Adrenal gland (tissue), 9 donors: ENCODE measurements at regions not wholly inside any gene's neighbourhood (a gene's known extent, or its start where the extent isn't known, plus 50 kb on each side); places are given as distances from the start of the nearest gene placed in this dataset.

Experiments used
- DNase-seq, 7 donors: peaks; one replicate each; pipeline ENCODE4 v3.0.0-alpha.2; 2019 to 2020
- H3K27ac ChIP-seq, 5 donors: fragments of 200-600 bp; sonication (generic) in 4 of 5; 1 replicate in 3 of 5; 2 replicates in 2 of 5; pipeline versions ENCODE4 v1.5.1 to v1.8.0; 2016 to 2020; ENCODE audit warnings: mild to moderate bottlenecking in 1 of 5
- H3K27me3 ChIP-seq: fragments of 200-600 bp; 2 replicates; pipeline ENCODE4 v1.8.0; 2021
- H3K36me3 ChIP-seq, 2 donors: fragments of 200-600 bp; replicated peaks in 1 of 2; 1 replicate in 1 of 2; 2 replicates in 1 of 2; pipeline versions ENCODE4 v1.5.1 to v1.8.0; 2018 to 2022
- H3K4me1 ChIP-seq, 2 donors: fragments of 200-600 bp; replicated peaks in 1 of 2; 1 replicate in 1 of 2; 2 replicates in 1 of 2; pipeline versions ENCODE4 v1.5.1 to v1.8.0; 2018 to 2021
- H3K4me3 ChIP-seq, 4 donors: fragments of 200-600 bp; sonication (generic) in 3 of 4; one replicate each; pipeline ENCODE4 v1.5.1; 2016 to 2018
- H3K9me3 ChIP-seq, 3 donors: fragments of 200-600 bp; sonication (generic) in 1 of 3; replicated peaks in 1 of 3; 1 replicate in 2 of 3; 2 replicates in 1 of 3; pipeline versions ENCODE4 v1.5.1 to v1.8.0; 2016 to 2021
- POLR2A ChIP-seq, 2 donors: fragments of 450-650 bp; IDR thresholded peaks; one replicate each; pipeline ENCODE4 v1.6.1; 2017; ENCODE audit warnings: antibody characterized with exemption in 2 of 2, mild to moderate bottlenecking in 2 of 2, moderate library complexity in 1 of 2
- WGBS, 4 donors: extraction: QIAGEN DNeasy Blood & Tissue Kit in 2 of 4; methylation state at CpG; one replicate each; pipeline versions ENCODE4 v1.1.5 to v1.1.7; 2013 to 2017; 5-methylcytosine and 5-hydroxymethylcytosine counted together
- intact Hi-C, 2 donors: fragments of 100-400 bp; cut with DNase I; formaldehyde crosslinking; loops; one replicate each; pipeline versions ENCODE4 v1.14.1 to v1.15.0; 2022 to 2023
- TF ChIP-seq, protein P1 (sequence below), 6 experiments: fragments of 450-650 bp in 4 of 6; fragments of 200-600 bp in 2 of 6; sonication (generic) in 1 of 6; IDR thresholded peaks; 1 replicate in 5 of 6; 2 replicates in 1 of 6; pipeline versions ENCODE4 v1.5.1 to v1.8.0; 2016 to 2021; ENCODE audit warnings: antibody characterized with exemption in 6 of 6, mild to moderate bottlenecking in 2 of 6, moderate library complexity in 1 of 6
- donor health status: healthy with polysubstance abuse.
- donor health status: Bipolar disorder and iron deficiency.
- donor health status: DM: yes; HTN: yes; CAD: no.
- donor health status: DM: no; HTN: no; CAD: no.
- donor health status: DM: no; HTN: no; CAD: no.

DNA sequence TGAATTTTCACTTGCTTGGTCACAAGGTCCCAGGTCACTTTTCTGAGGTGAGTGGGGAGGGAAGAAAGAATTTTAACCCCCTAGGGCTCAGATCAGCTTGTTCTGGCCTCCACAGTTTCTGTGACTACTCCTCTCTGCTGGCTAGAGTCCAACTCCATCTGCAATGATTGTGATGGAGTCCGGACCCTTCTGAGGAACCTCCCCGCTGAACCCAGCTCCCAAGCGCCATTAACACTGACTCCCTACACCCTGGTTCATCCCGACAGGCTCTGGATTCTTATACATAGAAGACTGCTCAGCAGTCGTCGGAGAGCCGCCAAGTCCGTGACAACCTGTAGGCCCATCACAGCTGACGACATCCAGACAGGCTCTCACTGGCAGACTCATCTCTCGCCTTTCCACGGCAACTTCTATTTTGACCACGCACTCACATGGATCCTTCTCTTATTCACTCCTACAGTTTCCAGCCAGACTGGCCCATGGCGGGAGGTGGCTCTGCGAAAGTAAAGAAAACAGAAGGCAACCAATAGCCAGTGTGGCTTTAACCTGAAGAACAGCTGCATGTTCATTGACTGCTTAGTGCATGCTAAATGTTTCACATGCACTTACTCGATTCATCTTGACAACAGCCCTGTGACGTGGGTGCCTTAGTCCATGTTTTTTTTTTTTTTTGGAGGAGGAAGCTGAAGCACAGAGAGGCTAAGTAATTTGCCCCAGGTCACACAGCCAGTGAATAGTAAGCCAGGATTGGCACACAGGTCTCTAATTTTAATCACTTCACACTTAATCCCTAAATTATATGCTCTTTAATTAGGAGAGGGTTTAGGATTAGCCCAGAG is 68.0 kb upstream of the PRDM11 start:
- DNase-seq, result no peak
- Histone ChIP-seq H3K9me3 (no peaks in the 10 kb centered on the region), H3K27me3 (no peaks in the 10 kb centered on the region), H3K36me3 (no peaks in the 10 kb centered on the region), H3K4me3 (no peak overlapping the region), H3K27ac (no peak overlapping the region), H3K4me1 (peaks cover 0 to 4% of the 10 kb centered on the region in 2 donors)
- TF ChIP-seq, protein P1, sequence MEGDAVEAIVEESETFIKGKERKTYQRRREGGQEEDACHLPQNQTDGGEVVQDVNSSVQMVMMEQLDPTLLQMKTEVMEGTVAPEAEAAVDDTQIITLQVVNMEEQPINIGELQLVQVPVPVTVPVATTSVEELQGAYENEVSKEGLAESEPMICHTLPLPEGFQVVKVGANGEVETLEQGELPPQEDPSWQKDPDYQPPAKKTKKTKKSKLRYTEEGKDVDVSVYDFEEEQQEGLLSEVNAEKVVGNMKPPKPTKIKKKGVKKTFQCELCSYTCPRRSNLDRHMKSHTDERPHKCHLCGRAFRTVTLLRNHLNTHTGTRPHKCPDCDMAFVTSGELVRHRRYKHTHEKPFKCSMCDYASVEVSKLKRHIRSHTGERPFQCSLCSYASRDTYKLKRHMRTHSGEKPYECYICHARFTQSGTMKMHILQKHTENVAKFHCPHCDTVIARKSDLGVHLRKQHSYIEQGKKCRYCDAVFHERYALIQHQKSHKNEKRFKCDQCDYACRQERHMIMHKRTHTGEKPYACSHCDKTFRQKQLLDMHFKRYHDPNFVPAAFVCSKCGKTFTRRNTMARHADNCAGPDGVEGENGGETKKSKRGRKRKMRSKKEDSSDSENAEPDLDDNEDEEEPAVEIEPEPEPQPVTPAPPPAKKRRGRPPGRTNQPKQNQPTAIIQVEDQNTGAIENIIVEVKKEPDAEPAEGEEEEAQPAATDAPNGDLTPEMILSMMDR (IDR thresholded peaks at IDR 0.05), result no peak
- no peak for TF ChIP-seq POLR2A (IDR thresholded peaks at IDR 0.05)
- intact Hi-C loops, result no loop called here
- 65 to 82% (median 75%) methylated on average over 11 to 16 of the region's 16 CpGs for WGBS, 4 donors

DNA sequence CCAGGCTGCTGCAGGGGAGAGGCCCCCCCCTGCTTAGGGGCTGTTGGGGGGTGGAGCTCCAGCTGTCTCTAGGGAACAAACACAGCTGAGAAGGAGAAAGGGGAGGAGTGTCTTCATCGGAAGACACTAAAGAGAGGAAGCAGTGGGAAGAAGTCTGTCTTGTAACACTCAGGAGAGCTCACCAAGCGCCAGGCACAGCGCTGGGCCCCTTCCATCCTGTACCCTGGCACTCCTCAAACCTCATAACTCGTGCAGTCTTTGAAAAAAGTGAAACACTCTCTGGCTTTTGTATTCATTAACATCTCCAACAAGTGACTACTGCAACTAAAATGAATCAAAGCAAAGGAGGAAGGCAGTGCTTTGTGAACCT is 67.4 kb upstream of the PRDM11 start:
- Histone ChIP-seq H3K27me3 (no peaks in the 10 kb centered on the region), H3K4me3 (no peak overlapping the region), H3K9me3 (no peaks in the 10 kb centered on the region), H3K36me3 (no peaks in the 10 kb centered on the region), H3K4me1 (no peaks in the 10 kb centered on the region), H3K27ac (no peak overlapping the region)
- TF ChIP-seq, protein P1 (IDR thresholded peaks at IDR 0.05), result no peak
- no peak for TF ChIP-seq POLR2A (IDR thresholded peaks at IDR 0.05)
- intact Hi-C loops, result no loop called here
- WGBS, 4 donors, result 40 to 47% (median 43%) methylated on average over 4 of the region's 4 CpGs
- DNase-seq, result no peak

DNA sequence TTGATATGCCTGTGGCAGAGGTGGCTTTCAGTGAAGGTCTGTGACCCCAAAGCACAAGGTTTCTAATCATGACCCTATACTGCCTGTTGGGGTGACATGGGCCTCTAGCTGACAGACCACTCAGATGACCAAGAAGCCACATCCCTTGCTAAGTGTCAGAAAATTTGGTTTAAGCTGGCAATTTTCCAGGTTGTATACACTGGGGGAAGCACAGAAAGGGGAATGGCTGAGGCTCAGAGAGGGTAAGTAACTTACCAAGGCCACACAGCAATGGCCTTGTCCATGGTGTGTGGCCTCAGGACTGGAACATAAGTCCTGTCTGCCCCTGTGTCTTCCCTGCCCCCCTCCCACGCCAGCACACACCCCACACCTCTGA is 66.9 kb upstream of the PRDM11 start:
- WGBS, 4 donors, result 68 to 100% (median 85%) methylated on average over 1 of the region's 1 CpG
- Histone ChIP-seq H3K9me3 (no peaks in the 10 kb centered on the region), H3K36me3 (no peaks in the 10 kb centered on the region), H3K4me1 (no peaks in the 10 kb centered on the region), H3K27me3 (no peaks in the 10 kb centered on the region), H3K27ac (no peak overlapping the region), H3K4me3 (no peak overlapping the region)
- no peak for TF ChIP-seq POLR2A (IDR thresholded peaks at IDR 0.05)
- TF ChIP-seq, protein P1 (IDR thresholded peaks at IDR 0.05), result no peak
- intact Hi-C loops, result no loop called here
- no peak for DNase-seq

DNA sequence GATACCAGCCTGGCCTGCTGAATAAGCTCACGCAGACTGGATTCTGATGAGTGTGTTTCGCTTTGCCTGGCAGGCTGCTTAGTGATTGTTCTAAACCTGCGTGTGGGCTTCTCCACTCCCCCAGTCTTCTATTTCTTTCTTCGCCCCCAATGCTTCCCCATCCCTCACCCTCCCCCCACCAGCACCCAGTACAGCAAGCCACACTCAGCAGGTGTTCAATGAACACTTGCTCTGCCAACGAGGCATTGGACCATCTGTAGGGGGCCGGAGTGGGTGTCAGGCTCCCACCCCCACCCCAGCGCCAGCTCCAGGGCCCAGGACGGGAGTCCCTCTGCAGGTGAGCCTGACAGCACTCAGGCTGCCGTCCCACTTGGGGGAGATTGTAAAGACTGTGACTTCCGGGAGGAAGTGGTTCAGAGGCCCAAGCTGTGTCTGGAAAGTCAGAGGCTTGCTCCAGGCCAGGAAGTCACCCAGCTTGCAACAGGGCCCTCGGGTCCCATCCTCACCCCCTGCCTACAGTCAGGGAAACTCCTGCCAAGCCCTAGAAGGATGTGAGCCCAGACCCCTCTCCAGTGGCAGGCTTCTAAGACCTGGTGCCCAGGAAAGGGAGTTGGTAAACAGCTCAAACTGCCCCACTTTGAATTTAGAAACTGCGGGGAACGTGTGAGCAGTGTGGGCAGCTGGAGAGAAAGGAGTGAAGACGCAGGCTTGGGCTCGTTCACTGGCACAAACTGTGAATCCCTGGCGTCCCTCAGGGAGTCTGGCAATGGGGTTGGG is 66.3 kb upstream of the PRDM11 start:
- no peaks in the 10 kb centered on the region for H3K9me3 ChIP-seq
- no peak overlapping the region for H3K4me3 ChIP-seq
- no peaks in the 10 kb centered on the region for H3K36me3 ChIP-seq
- peak in 1 of 7 donors; percentile 47 for DNase-seq
- TF ChIP-seq, protein P1 (IDR thresholded peaks at IDR 0.05), result no peak
- TF ChIP-seq POLR2A (IDR thresholded peaks at IDR 0.05), result no peak
- H3K4me1 ChIP-seq, result no peaks in the 10 kb centered on the region
- H3K27me3 ChIP-seq, result no peaks in the 10 kb centered on the region
- intact Hi-C loops, result no loop called here
- H3K27ac ChIP-seq, result peak overlapping the region in 1 of 5 donors; percentile 29
- WGBS, 4 donors, result 60 to 79% (median 63%) methylated on average over 11 to 16 of the region's 16 CpGs
